Uterus (tissue), 3 donors: ENCODE measurements at regions not wholly inside any gene's neighbourhood (a gene's known extent, or its start where the extent isn't known, plus 50 kb on each side); places are given as distances from the start of the nearest gene placed in this dataset.

Experiments
- DNase-seq, 2 donors: peaks; one replicate each; pipeline ENCODE4 v3.0.0-alpha.2; 2019 to 2020
- H3K27ac ChIP-seq, 2 donors: fragments of 200-600 bp; sonication (generic); 1 replicate in 1 of 2; 2 replicates in 1 of 2; pipeline ENCODE4 v1.5.1; 2016 to 2018
- H3K27me3 ChIP-seq, 2 donors: fragments of 200-600 bp; sonication (generic); one replicate each; pipeline ENCODE4 v1.5.1; 2018 to 2019; ENCODE audit warnings: control low read depth in 1 of 2
- H3K36me3 ChIP-seq, 2 donors: fragments of 200-600 bp; sonication (generic); one replicate each; pipeline ENCODE4 v1.5.1; 2019; ENCODE audit warnings: control low read depth in 1 of 2
- H3K4me1 ChIP-seq, 2 donors: fragments of 200-600 bp; sonication (generic); one replicate each; pipeline ENCODE4 v1.5.1; 2018 to 2019; ENCODE audit warnings: control low read depth in 1 of 2
- H3K4me3 ChIP-seq, 2 donors: fragments of 200-600 bp; sonication (generic); 1 replicate in 1 of 2; 2 replicates in 1 of 2; pipeline ENCODE4 v1.5.1; 2018 to 2019; ENCODE audit warnings: mild to moderate bottlenecking in 1 of 2
- H3K9me3 ChIP-seq, 2 donors: fragments of 200-600 bp; sonication (generic); one replicate each; pipeline ENCODE4 v1.5.1; 2019; ENCODE audit warnings: control low read depth in 1 of 2
- CTCF ChIP-seq, 4 experiments: fragments of 200-600 bp in 2 of 4; fragments of 450-650 bp in 2 of 4; sonication (generic) in 2 of 4; IDR thresholded peaks; one replicate each; pipeline ENCODE4 v1.5.1; 2016 to 2019; ENCODE audit warnings: antibody characterized with exemption in 4 of 4, mild to moderate bottlenecking in 2 of 4, moderate library complexity in 1 of 4
- POLR2A ChIP-seq, 2 donors: fragments of 450-650 bp; IDR thresholded peaks; one replicate each; pipeline ENCODE4 v1.6.1; 2016; ENCODE audit warnings: antibody characterized with exemption in 2 of 2, mild to moderate bottlenecking in 1 of 2, moderate library complexity in 1 of 2
- intact Hi-C: fragments of 100-400 bp; cut with DNase I; formaldehyde crosslinking; loops from one replicate; pipeline ENCODE4 v1.15.1; 2023; ENCODE audit warnings: low total_unique reads
- donor health status: DM: yes; HTN: yes; CAD: no.

DNA sequence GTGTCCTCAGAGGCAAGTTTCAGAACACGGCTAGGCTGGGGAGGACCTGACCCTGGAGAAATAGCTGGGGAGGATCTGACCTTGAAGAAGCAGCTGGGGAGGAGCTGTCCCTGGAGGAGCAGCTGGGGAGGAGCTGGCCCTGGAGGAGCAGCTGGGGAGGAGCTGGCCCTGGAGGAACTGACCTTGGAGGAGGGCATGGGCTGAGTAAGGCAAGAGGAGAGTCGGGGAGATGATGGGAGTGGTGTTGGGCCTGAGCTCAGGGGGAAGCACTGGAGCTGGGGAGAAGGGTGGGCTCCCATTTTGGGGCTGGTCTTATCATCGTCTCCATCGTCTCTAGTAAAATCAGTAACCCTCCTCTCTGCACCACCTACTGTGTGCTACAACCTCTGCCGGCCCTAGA lies 179.8 kb upstream of the SHH start:
- no peaks in the 10 kb centered on the region for H3K9me3 ChIP-seq
- no peak overlapping the region for H3K27ac ChIP-seq
- H3K36me3 ChIP-seq: no peaks in the 10 kb centered on the region
- no peaks in the 10 kb centered on the region for H3K4me1 ChIP-seq
- intact Hi-C loops: no loop called here
- TF ChIP-seq POLR2A (IDR thresholded peaks at IDR 0.05): no peak
- TF ChIP-seq CTCF (IDR thresholded peaks at IDR 0.05): no peak
- DNase-seq: no peak
- H3K27me3 ChIP-seq: no peaks in the 10 kb centered on the region
- no peak overlapping the region for H3K4me3 ChIP-seq

GRCh38 chr7:155991470-155991869 lies 179.2 kb upstream of the SHH start:
- H3K9me3 ChIP-seq: no peaks in the 10 kb centered on the region

DNA sequence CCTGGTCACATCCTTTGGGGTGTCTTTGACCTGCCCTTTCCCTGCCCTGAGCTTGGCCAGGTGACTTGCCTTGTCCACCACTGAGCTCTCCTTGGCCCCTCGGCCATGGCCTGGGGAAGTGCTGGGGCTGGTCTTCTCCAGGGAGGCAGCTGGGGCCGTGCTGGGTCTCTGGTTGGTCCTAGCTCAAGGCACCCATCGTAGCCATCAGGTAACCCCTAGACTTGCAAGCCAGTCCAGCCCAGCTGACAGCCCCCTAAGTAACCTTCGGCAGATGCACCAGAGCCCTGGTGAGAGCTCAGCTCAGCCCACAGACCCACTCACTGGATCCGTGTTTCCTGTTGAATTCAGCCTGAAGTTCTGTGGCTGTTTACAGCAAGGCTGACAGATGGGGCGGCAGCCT lies 176.2 kb upstream of the SHH start:
- intact Hi-C loops: no loop called here
- H3K27ac ChIP-seq: no peak overlapping the region
- H3K9me3 ChIP-seq: no peaks in the 10 kb centered on the region
- no peaks in the 10 kb centered on the region for H3K36me3 ChIP-seq
- H3K27me3 ChIP-seq: no peaks in the 10 kb centered on the region
- no peaks in the 10 kb centered on the region for H3K4me1 ChIP-seq
- no peak for DNase-seq
- no peak for TF ChIP-seq POLR2A (IDR thresholded peaks at IDR 0.05)
- no peak for TF ChIP-seq CTCF (IDR thresholded peaks at IDR 0.05)
- H3K4me3 ChIP-seq: no peak overlapping the region

More at GRCh38 chr7:155991470-155991869, 179.2 kb upstream of the SHH start:
- Histone ChIP-seq H3K27ac (no peak overlapping the region), H3K4me1 (no peaks in the 10 kb centered on the region), H3K36me3 (no peaks in the 10 kb centered on the region), H3K4me3 (no peak overlapping the region), H3K27me3 (no peaks in the 10 kb centered on the region)
- intact Hi-C loops: no loop called here
- no peak for DNase-seq
- TF ChIP-seq CTCF (IDR thresholded peaks at IDR 0.05): no peak
- TF ChIP-seq POLR2A (IDR thresholded peaks at IDR 0.05): no peak

DNA sequence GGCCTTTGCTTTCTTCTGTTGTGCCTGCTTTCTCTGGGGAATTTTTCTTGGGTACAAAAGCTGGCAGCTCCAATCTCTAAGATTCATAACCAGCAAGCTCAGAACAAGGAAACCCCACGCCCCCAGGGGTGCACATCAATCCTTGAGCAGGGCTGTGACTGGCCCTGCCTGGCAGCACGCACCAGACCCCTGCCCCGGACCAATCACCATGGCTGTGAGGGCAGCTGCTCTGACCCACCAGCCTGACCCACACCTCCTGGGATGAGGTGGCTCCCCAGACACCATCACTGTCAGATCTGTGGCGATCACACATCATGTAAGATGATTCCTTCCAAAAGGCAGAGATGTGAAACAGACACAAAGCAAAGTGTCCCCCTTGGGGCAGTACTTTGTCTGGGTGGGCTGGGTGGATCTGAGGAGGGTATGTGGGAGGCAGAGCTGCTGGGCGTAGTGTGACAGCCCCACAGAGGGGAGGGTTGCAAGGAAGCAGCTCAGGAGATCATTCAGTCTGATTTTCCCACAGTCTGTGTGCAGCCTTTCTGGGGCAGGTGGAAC lies 175.5 kb upstream of the SHH start:
- Histone ChIP-seq H3K4me1 (no peaks in the 10 kb centered on the region), H3K36me3 (no peaks in the 10 kb centered on the region), H3K4me3 (no peak overlapping the region), H3K27ac (no peak overlapping the region), H3K9me3 (no peaks in the 10 kb centered on the region), H3K27me3 (no peaks in the 10 kb centered on the region)
- TF ChIP-seq CTCF (IDR thresholded peaks at IDR 0.05): no peak
- no peak for TF ChIP-seq POLR2A (IDR thresholded peaks at IDR 0.05)
- intact Hi-C loops: no loop called here
- DNase-seq: no peak

DNA sequence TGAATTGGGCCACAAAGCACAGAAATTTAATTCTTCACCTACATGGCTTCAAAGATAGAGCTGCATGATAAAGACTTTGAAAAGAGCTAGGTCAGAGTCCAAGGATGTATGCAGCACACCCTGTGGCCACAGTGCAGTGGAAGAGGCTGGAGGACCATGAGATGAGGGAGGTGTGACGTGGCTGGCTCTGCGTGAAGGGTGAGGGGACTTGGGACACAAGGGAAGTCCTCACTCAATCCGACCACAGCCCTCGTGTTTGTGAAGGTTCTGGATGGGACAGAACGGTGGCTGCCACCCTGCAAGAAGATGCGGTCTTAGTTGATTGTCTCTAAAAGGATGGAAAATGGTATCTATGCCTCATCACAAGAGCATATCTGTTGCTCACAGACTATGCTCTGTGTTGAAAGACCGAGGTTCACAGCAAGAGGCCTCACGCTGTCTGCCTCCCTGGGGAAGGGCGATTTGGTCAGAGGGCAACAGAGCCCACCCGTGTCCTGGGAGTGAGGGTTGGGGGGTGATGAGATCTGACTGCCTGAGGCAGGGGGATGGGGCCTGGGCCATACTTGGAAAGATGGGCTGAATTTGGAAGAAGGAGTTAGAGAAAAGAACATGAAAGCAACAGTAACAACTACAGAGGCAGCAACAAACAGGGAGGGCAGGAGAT lies 174.4 kb upstream of the SHH start:
- Histone ChIP-seq H3K9me3 (no peaks in the 10 kb centered on the region), H3K4me3 (no peak overlapping the region), H3K27ac (no peak overlapping the region), H3K27me3 (no peaks in the 10 kb centered on the region), H3K4me1 (no peaks in the 10 kb centered on the region), H3K36me3 (no peaks in the 10 kb centered on the region)
- no peak for TF ChIP-seq POLR2A (IDR thresholded peaks at IDR 0.05)
- TF ChIP-seq CTCF (IDR thresholded peaks at IDR 0.05): no peak
- intact Hi-C loops: no loop called here
- DNase-seq: no peak
